HCT116 (cell line): ENCODE measurements at regions not wholly inside any gene's neighbourhood (a gene's known extent, or its start where the extent isn't known, plus 50 kb on each side); places are given as distances from the start of the nearest gene placed in this dataset.

Experiments
- ATAC-seq: fragments of 200-7000 bp; cut with Tn5 transposase; 2 replicates; pipeline ENCODE4 v1.9.1; 2020; ENCODE audit warnings: mild to moderate bottlenecking, moderate library complexity
- BruUV-seq: library from RNA; stranded (reverse); fragments of 400-500 nt; replicated peaks from 2 replicates; lab custom pipeline; 2021; lab: Mats Ljungman, UMichigan
- CTCF ChIA-PET: fragments of 300-600 bp; sonication (Branson Sonifier 250); formaldehyde crosslinking; loops from one replicate; lab custom pipeline; 2021; ENCODE audit warnings: antibody characterized with exemption; lab: Charles Lee
- POLR2A ChIA-PET: fragments of 300-600, 350-600 bp; sonication (Branson Sonifier 250); formaldehyde crosslinking; loops from one replicate; lab custom pipeline; 2021; ENCODE audit warnings: antibody characterized with exemption; lab: Charles Lee
- RAD21 ChIA-PET, 2 experiments: fragments of 300-600 bp; sonication (Branson Sonifier 250); formaldehyde crosslinking; loops; one replicate each; lab custom pipeline; 2023; ENCODE audit warnings: low total read pairs in 2 of 2; ENCODE audit not compliant: uncharacterized antibody in 2 of 2, unreplicated experiment in 2 of 2, low non-redundant PET in 1 of 2; lab: Charles Lee
- DNase-seq: peaks from one replicate; pipeline ENCODE4 v3.0.0-alpha.2; 2010; ENCODE audit warnings: low read depth, low spot score
- H2AFZ ChIP-seq: fragments of 200-600 bp; shearing (Covaris generic), sonication (generic); 2 replicates; pipeline ENCODE4 v1.6.1; 2017; ENCODE audit warnings: low read depth, mixed run types, mixed read lengths, antibody characterized with exemption, low read length; ENCODE audit not compliant: poor library complexity, severe bottlenecking
- H3K27ac ChIP-seq: 2 replicates; pipeline ENCODE4 v1.5.1; 2012; ENCODE audit warnings: low read depth, low read length
- H3K27me3 ChIP-seq: fragments of 200-600 bp; sonication (generic); 2 replicates; pipeline ENCODE4 v1.6.1; 2016; ENCODE audit warnings: mixed run types, low read length, mixed read lengths; ENCODE audit not compliant: insufficient read depth
- H3K36me3 ChIP-seq, 2 experiments: fragments of 200-500 bp in 1 of 2; fragments of 200-600 bp in 1 of 2; sonication (Bioruptor generic) in 1 of 2; sonication (generic) in 1 of 2; 2 replicates each; pipeline versions ENCODE4 v1.5.1 to v1.6.1; 2014 to 2016; ENCODE audit warnings: low read length in 2 of 2, inconsistent platforms in 1 of 2, mixed read lengths in 1 of 2, mixed run types in 1 of 2; ENCODE audit not compliant: insufficient read depth in 2 of 2, control insufficient read depth in 1 of 2
- H3K4me1 ChIP-seq, 2 experiments: fragments of 200-600 bp in 1 of 2; sonication (generic) in 1 of 2; 2 replicates each; pipeline versions ENCODE4 v1.5.1 to v1.6.1; 2012 to 2017; ENCODE audit warnings: low read length in 2 of 2, inconsistent platforms in 1 of 2, mild to moderate bottlenecking in 1 of 2, mixed read lengths in 1 of 2, mixed run types in 1 of 2, moderate library complexity in 1 of 2; ENCODE audit not compliant: insufficient read depth in 2 of 2, control insufficient read depth in 1 of 2
- H3K4me2 ChIP-seq: fragments of 200-600 bp; sonication (generic); 2 replicates; pipeline ENCODE4 v1.6.1; 2017; ENCODE audit warnings: mixed run types, low read length, mixed read lengths
- H3K4me3 ChIP-seq, 2 experiments: fragments of 200-600 bp in 1 of 2; sonication (generic) in 1 of 2; replicated peaks in 1 of 2; 2 replicates each; pipeline ENCODE4 v1.5.1; 2011 to 2016; ENCODE audit warnings: low read length in 2 of 2, control low read depth in 1 of 2, low read depth in 1 of 2, mild to moderate bottlenecking in 1 of 2, mixed read lengths in 1 of 2, mixed run types in 1 of 2
- H3K79me2 ChIP-seq: fragments of 200-600 bp; sonication (generic); 2 replicates; pipeline ENCODE4 v1.6.1; 2017; ENCODE audit warnings: mild to moderate bottlenecking, mixed run types, low read length, moderate library complexity, mixed read lengths; ENCODE audit not compliant: insufficient read depth
- H3K9ac ChIP-seq: fragments of 200-600 bp; sonication (generic); 2 replicates; pipeline ENCODE4 v1.6.1; 2016; ENCODE audit warnings: low read length, mixed read lengths
- H3K9me2 ChIP-seq: fragments of 200-600 bp; sonication (generic), shearing (Covaris generic); 2 replicates; pipeline ENCODE4 v1.6.1; 2017; ENCODE audit warnings: mixed run types, mild to moderate bottlenecking, moderate library complexity; ENCODE audit not compliant: insufficient read depth
- H3K9me3 ChIP-seq, 2 experiments: fragments of 200-500 bp in 1 of 2; fragments of 200-600 bp in 1 of 2; sonication (Bioruptor generic) in 1 of 2; sonication (generic) in 1 of 2; 2 replicates each; pipeline ENCODE4 v1.6.1; 2014 to 2017; ENCODE audit warnings: low read length in 2 of 2, mixed read lengths in 2 of 2, inconsistent platforms in 1 of 2, low read depth in 1 of 2, mild to moderate bottlenecking in 1 of 2, mixed run types in 1 of 2, moderate library complexity in 1 of 2; ENCODE audit not compliant: control insufficient read depth in 1 of 2, insufficient read depth in 1 of 2
- H4K20me1 ChIP-seq: fragments of 200-600 bp; sonication (generic), shearing (Covaris generic); 2 replicates; pipeline ENCODE4 v1.6.1; 2017; ENCODE audit warnings: mixed run types, mild to moderate bottlenecking, moderate library complexity; ENCODE audit not compliant: insufficient read depth
- CEBPB ChIP-seq: IDR thresholded peaks from 2 replicates; pipeline ENCODE4 v1.6.1; 2012; ENCODE audit warnings: low read depth
- CTCF ChIP-seq, 3 experiments: fragments of 200-600 bp in 1 of 3; sonication (generic) in 1 of 3; IDR thresholded peaks in 2 of 3; conservative IDR thresholded peaks in 1 of 3; 2 replicates each; pipeline ENCODE4 v1.5.1; 2012 to 2017; ENCODE audit warnings: low read depth in 2 of 3, low read length in 2 of 3, antibody characterized with exemption in 1 of 3, borderline replicate concordance in 1 of 3, control low read depth in 1 of 3, mild to moderate bottlenecking in 1 of 3, mixed read lengths in 1 of 3, mixed run types in 1 of 3, moderate library complexity in 1 of 3; ENCODE audit not compliant: insufficient read depth in 1 of 3
- EGR1 ChIP-seq: IDR thresholded peaks from 2 replicates; pipeline ENCODE4 v1.6.1; 2012; ENCODE audit warnings: low read depth
- ELF1 ChIP-seq: IDR thresholded peaks from 2 replicates; pipeline ENCODE4 v1.6.1; 2012; ENCODE audit warnings: low read depth, borderline replicate concordance
- EZH2 ChIP-seq: fragments of 200-600 bp; sonication (generic); IDR thresholded peaks from 2 replicates; pipeline ENCODE4 v1.6.1; 2017; ENCODE audit warnings: antibody characterized with exemption, mixed run types
- EZH2phosphoT487 ChIP-seq: fragments of 200-600 bp; IDR thresholded peaks from 2 replicates; pipeline ENCODE4 v1.6.1; 2018; ENCODE audit warnings: antibody characterized with exemption, borderline replicate concordance
- POLR2A ChIP-seq: IDR thresholded peaks from 2 replicates; pipeline ENCODE4 v1.7.0; 2011; ENCODE audit warnings: borderline replicate concordance; ENCODE audit not compliant: insufficient read depth, insufficient read length; ENCODE audit errors: extremely low read depth
- POLR2AphosphoS5 ChIP-seq: IDR thresholded peaks from 2 replicates; pipeline ENCODE4 v1.6.1; 2011; ENCODE audit warnings: mild to moderate bottlenecking, low read depth, low read length, moderate library complexity
- RAD21 ChIP-seq: IDR thresholded peaks from 2 replicates; pipeline ENCODE4 v1.6.1; 2012; ENCODE audit warnings: low read depth, mild to moderate bottlenecking
- SIN3A ChIP-seq: IDR thresholded peaks from 2 replicates; pipeline ENCODE4 v1.6.1; 2012; ENCODE audit warnings: low read depth
- SRF ChIP-seq: IDR thresholded peaks from 2 replicates; pipeline ENCODE4 v1.6.1; 2012; ENCODE audit warnings: low read depth
- TCF7L2 ChIP-seq: IDR thresholded peaks from 2 replicates; pipeline ENCODE4 v1.7.0; 2011; ENCODE audit warnings: borderline replicate concordance, inconsistent platforms; ENCODE audit not compliant: insufficient read depth, insufficient read length; ENCODE audit errors: extremely low read depth
- YY1 ChIP-seq: IDR thresholded peaks from 2 replicates; pipeline ENCODE4 v1.6.1; 2011; ENCODE audit warnings: low read length, low read depth, moderate library complexity, mild to moderate bottlenecking; ENCODE audit not compliant: insufficient replicate concordance; ENCODE audit errors: extremely low read depth
- intact Hi-C: fragments of 100-400 bp; cut with micrococcal nuclease; formaldehyde crosslinking; loops from 2 replicates; pipeline ENCODE4 v1.10.0; 2022
- TF ChIP-seq, protein P1 (sequence below): IDR thresholded peaks from 2 replicates; pipeline ENCODE4 v1.6.1; 2012
- TF ChIP-seq, protein P2 (sequence below): IDR thresholded peaks from 2 replicates; pipeline ENCODE4 v1.6.1; 2011; ENCODE audit warnings: mild to moderate bottlenecking, low read length, moderate library complexity; ENCODE audit not compliant: insufficient replicate concordance; ENCODE audit errors: extremely low read depth

GRCh38 chr1:113197719-113198330, 124.8 kb downstream of the LRIG2 start:
- no TSS peak for BruUV-seq
- no peak overlapping the region for H2AFZ ChIP-seq
- H3K4me2 ChIP-seq, result no peak overlapping the region
- ATAC-seq (no peak), DNase-seq (no peak)
- CTCF ChIA-PET, result no interaction called here
- no peak overlapping the region for H3K4me3 ChIP-seq
- H3K79me2 ChIP-seq, result no peaks in the 10 kb centered on the region
- no peaks in the 10 kb centered on the region for H3K9me3 ChIP-seq
- RAD21 ChIA-PET, result no interaction called here
- H3K27me3 ChIP-seq, result no peaks in the 10 kb centered on the region
- no peaks in the 10 kb centered on the region for H4K20me1 ChIP-seq
- H3K36me3 ChIP-seq, result no peaks in the 10 kb centered on the region
- H3K9me2 ChIP-seq, result no peaks in the 10 kb centered on the region
- no peak overlapping the region for H3K27ac ChIP-seq
- POLR2A ChIA-PET, result no interaction called here
- intact Hi-C loops, result no loop called here
- no peak overlapping the region for H3K9ac ChIP-seq
- H3K4me1 ChIP-seq, result peaks cover 9 to 15% of the 10 kb centered on the region in 2 experiments; a peak in 3 of 4 replicates
- TF ChIP-seq ELF1 (no peak), POLR2A (no peak), EGR1 (no peak)

DNA sequence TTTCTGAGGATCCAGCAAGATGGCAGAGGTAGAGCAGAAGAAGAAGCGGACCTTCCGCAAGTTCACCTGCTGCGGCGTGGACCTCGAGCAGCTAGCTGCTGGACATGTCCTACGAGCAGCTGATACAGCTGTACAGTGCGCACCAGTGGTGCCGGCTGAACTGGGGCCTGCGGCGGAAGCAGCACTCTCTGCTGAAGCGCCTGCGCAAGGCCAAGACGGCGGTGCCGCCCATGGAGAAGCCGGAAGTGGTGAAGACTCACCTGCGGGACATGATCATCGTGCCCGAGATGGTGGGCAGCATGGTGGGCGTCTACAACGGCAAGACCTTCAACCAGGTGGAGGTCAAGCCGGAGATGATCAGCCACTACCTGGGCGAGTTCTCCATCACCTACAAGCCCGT, 125.8 kb downstream of the LRIG2 start:
- no peaks in the 10 kb centered on the region for H3K36me3 ChIP-seq
- no peak overlapping the region for H3K27ac ChIP-seq
- peaks cover 9 to 15% of the 10 kb centered on the region in 2 experiments; a peak in 3 of 4 replicates for H3K4me1 ChIP-seq
- H3K4me3 ChIP-seq, result no peak overlapping the region
- H3K27me3 ChIP-seq, result no peaks in the 10 kb centered on the region
- no peak overlapping the region for H2AFZ ChIP-seq
- no peaks in the 10 kb centered on the region for H3K79me2 ChIP-seq
- intact Hi-C loops, result no loop called here
- no peak overlapping the region for H3K4me2 ChIP-seq
- ChIA-PET CTCF (no interaction called here), RAD21 (no interaction called here), POLR2A (no interaction called here)
- no peak overlapping the region for H3K9ac ChIP-seq
- DNase-seq (no peak), ATAC-seq (no peak)
- H3K9me2 ChIP-seq, result no peaks in the 10 kb centered on the region
- H3K9me3 ChIP-seq, result no peaks in the 10 kb centered on the region
- TF ChIP-seq SIN3A (no peak), CTCF (IDR thresholded peaks at IDR 0.05 in 2 of 3, conservative IDR thresholded peaks at IDR 0.05 in 1 of 3; ENCODE audit: borderline replicate concordance in 1 of 3, insufficient read depth in 1 of 3, low read depth in 2 of 3, low read length in 2 of 3) (no peak), YY1 (no peak), POLR2AphosphoS5 (no peak), EZH2 (no peak), TCF7L2 (no peak), POLR2A (no peak), ELF1 (no peak), SRF (no peak), CEBPB (no peak), RAD21 (no peak), EZH2phosphoT487 (no peak)
- TF ChIP-seq, protein P1, sequence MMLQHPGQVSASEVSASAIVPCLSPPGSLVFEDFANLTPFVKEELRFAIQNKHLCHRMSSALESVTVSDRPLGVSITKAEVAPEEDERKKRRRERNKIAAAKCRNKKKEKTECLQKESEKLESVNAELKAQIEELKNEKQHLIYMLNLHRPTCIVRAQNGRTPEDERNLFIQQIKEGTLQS, result no peak
- TF ChIP-seq, protein P2, sequence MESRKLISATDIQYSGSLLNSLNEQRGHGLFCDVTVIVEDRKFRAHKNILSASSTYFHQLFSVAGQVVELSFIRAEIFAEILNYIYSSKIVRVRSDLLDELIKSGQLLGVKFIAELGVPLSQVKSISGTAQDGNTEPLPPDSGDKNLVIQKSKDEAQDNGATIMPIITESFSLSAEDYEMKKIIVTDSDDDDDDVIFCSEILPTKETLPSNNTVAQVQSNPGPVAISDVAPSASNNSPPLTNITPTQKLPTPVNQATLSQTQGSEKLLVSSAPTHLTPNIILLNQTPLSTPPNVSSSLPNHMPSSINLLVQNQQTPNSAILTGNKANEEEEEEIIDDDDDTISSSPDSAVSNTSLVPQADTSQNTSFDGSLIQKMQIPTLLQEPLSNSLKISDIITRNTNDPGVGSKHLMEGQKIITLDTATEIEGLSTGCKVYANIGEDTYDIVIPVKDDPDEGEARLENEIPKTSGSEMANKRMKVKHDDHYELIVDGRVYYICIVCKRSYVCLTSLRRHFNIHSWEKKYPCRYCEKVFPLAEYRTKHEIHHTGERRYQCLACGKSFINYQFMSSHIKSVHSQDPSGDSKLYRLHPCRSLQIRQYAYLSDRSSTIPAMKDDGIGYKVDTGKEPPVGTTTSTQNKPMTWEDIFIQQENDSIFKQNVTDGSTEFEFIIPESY, result no peak
- BruUV-seq, result no TSS peak
- H4K20me1 ChIP-seq, result no peaks in the 10 kb centered on the region
